ENCODE measurements at regions not wholly inside any gene's neighbourhood (a gene's known extent, or its start where the extent isn't known, plus 50 kb on each side); places are given as distances from the start of the nearest gene placed in this dataset.
"Not testable (repeated sequence)": the region's sequence is repeated elsewhere in the genome, so short reads cannot be mapped to it uniquely, and the experiment has no call there.

GRCh38 chrY:3491423-3491822, 87.4 kb upstream of the TGIF2LY start:
- peak; percentile 7 for DNase-seq (ENCODE audit: low spot score)

DNA sequence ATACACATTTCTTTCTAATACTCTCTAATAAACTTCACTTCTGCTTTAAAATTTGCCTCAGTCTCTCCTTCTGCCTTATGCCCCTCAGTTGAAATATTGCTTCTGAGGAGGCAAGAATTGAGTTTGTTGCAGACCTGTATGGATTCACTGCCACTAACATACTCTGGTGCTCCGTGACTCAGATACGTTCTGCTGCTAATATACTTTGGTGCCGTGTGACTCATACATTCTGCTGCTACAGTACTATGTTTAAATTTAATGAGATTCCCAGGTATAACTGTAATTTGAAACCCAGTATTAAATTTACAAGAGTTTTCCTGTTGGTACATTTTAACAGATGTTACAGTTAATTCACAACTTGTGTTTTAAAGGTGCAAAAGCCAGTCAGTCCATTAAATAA, 84.3 kb upstream of the TGIF2LY start:
- DNase-seq (ENCODE audit: low spot score); intact Hi-C loops (cut with micrococcal nuclease); H3K27me3 Mint-ChIP-seq (ENCODE audit: low read depth); H3K4me3 Mint-ChIP-seq (ENCODE audit: low read depth); H3K27ac Mint-ChIP-seq; H3K36me3 Mint-ChIP-seq (ENCODE audit: low read depth); H3K4me1 Mint-ChIP-seq (ENCODE audit: low read depth); H3K9me3 Mint-ChIP-seq: not testable (repeated sequence)

More at GRCh38 chrY:3491423-3491822, 87.4 kb upstream of the TGIF2LY start:
- H3K4me3 Mint-ChIP-seq (ENCODE audit: low read depth); H3K27ac Mint-ChIP-seq; H3K4me1 Mint-ChIP-seq (ENCODE audit: low read depth); H3K36me3 Mint-ChIP-seq (ENCODE audit: low read depth); H3K9me3 Mint-ChIP-seq; intact Hi-C loops (cut with micrococcal nuclease); H3K27me3 Mint-ChIP-seq (ENCODE audit: low read depth): not testable (repeated sequence)

DNA sequence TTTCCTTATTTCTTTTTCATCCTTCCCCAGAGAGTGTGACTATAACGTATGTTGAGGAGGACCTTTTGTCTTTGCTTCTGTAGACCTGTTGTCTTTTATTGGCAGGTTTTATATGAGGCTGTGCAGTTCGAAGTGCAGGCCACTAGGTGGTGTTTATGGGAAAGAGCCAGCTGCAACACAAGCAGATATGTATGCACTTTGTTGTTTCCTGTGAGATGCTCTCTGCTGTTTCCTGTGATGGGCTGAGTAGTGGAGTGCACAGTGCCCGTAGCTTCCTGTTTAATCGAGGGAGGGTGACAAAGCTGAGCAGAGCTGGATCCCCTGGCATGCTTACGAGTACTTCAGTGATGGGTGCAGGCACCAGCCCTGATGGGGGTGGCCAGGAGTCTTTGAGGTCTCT, 51.8 kb upstream of the TGIF2LY start:
- not testable (repeated sequence) for H3K9me3 Mint-ChIP-seq

More for the DNA sequence above, 51.8 kb upstream of the TGIF2LY start:
- H3K4me3 Mint-ChIP-seq (ENCODE audit: low read depth); intact Hi-C loops (cut with micrococcal nuclease); H3K27ac Mint-ChIP-seq; H3K4me1 Mint-ChIP-seq (ENCODE audit: low read depth); H3K27me3 Mint-ChIP-seq (ENCODE audit: low read depth); H3K36me3 Mint-ChIP-seq (ENCODE audit: low read depth): not testable (repeated sequence)
- peak; percentile 10 for DNase-seq (ENCODE audit: low spot score)

All from activated T-helper 2 cell treated with anti-CD3 and anti-CD28 coated beads, Interferon-gamma antibody, Interleukin-2, Interleukin-4, amounts not matched to agents 10 μg/mL and 5 μg/mL and 100 μg/mL, durations not matched to agents 14 hours and 24 hours and 36 hours (primary cell).